Esophagus (tissue), 2 donors: ENCODE measurements at regions not wholly inside any gene's neighbourhood (a gene's known extent, or its start where the extent isn't known, plus 50 kb on each side); places are given as distances from the start of the nearest gene placed in this dataset.

Experiments
- H3K27ac ChIP-seq, 2 donors: one replicate each; pipeline ENCODE4 v1.5.1; 2013; ENCODE audit warnings: low read depth in 2 of 2, mild to moderate bottlenecking in 2 of 2, inconsistent platforms in 1 of 2, low read length in 1 of 2, moderate library complexity in 1 of 2
- H3K27me3 ChIP-seq, 2 donors: one replicate each; pipeline ENCODE4 v1.6.1; 2013; ENCODE audit warnings: low read length in 2 of 2, control low read depth in 1 of 2, mild to moderate bottlenecking in 1 of 2; ENCODE audit not compliant: insufficient read depth in 2 of 2, control insufficient read depth in 1 of 2
- H3K36me3 ChIP-seq, 2 donors: one replicate each; pipeline ENCODE4 v1.6.1; 2013; ENCODE audit warnings: low read length in 1 of 2; ENCODE audit not compliant: control insufficient read depth in 2 of 2, insufficient read depth in 2 of 2
- H3K4me1 ChIP-seq, 2 donors: one replicate each; pipeline ENCODE4 v1.6.1; 2013; ENCODE audit warnings: low read length in 1 of 2; ENCODE audit not compliant: control insufficient read depth in 2 of 2, insufficient read depth in 2 of 2
- H3K4me3 ChIP-seq, 2 donors: one replicate each; pipeline ENCODE4 v1.5.1; 2013; ENCODE audit warnings: low read length in 2 of 2, mild to moderate bottlenecking in 2 of 2, low read depth in 1 of 2, moderate library complexity in 1 of 2
- H3K9me3 ChIP-seq, 2 donors: one replicate each; pipeline ENCODE4 v1.6.1; 2013; ENCODE audit warnings: mild to moderate bottlenecking in 2 of 2, low read depth in 1 of 2, low read length in 1 of 2, moderate library complexity in 1 of 2; ENCODE audit not compliant: control insufficient read depth in 2 of 2, insufficient read depth in 1 of 2
- WGBS, 2 donors: extraction: QIAGEN DNeasy Blood & Tissue Kit; methylation state at CpG; one replicate each; pipeline ENCODE4 v1.1.7; 2013; 5-methylcytosine and 5-hydroxymethylcytosine counted together
- donor health status: healthy with polysubstance abuse.
- donor health status: Bipolar disorder and iron deficiency.

DNA sequence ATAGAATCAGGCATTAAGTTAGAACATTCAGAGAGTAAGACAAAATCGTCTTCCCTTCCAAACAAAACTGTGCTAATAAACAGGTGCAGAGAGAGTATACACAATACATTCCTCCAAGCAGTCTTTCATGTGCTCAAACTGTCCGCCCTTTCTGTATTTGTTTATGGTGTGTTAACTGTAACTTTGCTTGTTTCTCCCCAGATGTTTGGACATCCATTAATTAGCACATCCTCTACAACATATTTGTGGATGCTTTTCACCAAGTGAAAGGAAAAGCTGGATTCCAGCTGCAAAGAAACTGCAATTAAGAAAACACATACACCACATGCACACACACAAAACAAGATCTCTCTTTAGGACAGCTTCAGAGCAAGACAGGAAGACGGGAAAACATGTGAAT, 912.6 kb downstream of the NTRK3 start:
- no peaks in the 10 kb centered on the region for H3K9me3 ChIP-seq
- no peaks in the 10 kb centered on the region for H3K4me1 ChIP-seq
- 33 to 34% methylated on average over 3 of the region's 3 CpGs for WGBS, 2 donors
- no peak overlapping the region for H3K27ac ChIP-seq
- H3K4me3 ChIP-seq = no peak overlapping the region
- no peaks in the 10 kb centered on the region for H3K27me3 ChIP-seq
- H3K36me3 ChIP-seq = no peaks in the 10 kb centered on the region

DNA sequence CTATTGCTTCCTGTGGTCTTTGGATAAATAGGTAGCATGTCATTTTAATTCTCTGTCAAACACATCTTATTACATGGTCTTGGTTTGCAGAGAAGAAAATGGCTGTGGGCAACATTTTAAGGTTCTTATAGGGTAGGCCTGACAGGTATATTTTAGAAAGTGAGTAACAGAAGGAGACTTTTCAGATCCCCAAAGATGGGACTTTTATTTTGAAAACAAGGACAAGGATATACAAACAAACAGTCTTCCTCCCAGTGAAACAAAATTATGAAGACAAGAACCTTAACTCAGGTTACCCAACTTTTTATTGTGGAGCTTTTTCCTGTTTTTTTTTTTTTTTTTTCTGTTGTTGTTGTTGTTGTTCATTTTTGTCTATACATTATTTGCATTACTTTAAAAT, 916.2 kb downstream of the NTRK3 start:
- H3K27ac ChIP-seq = no peak overlapping the region

DNA sequence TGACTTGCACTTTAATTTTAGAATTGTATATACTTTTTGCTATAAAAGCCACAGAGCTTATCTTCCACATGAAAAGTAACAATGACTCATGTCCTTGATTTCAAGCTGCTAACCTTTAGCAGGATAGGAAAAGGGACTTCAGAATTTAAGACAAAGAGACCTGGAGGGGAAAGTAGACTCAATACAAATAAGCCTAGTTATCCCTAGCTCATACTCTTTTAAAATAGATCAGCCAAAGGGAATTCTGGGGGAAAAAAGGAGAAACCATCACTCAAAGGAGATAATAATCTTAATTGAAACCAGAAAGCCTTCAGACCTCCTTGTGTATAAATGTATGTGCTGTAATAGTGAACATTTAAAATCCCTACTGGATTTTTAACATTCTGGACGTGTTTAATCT, 930.3 kb downstream of the NTRK3 start:
- no peaks in the 10 kb centered on the region for H3K9me3 ChIP-seq
- 9 to 27% methylated on average over 1 of the region's 1 CpG for WGBS, 2 donors

More for the DNA sequence above, 916.2 kb downstream of the NTRK3 start:
- no peaks in the 10 kb centered on the region for H3K27me3 ChIP-seq
- no peaks in the 10 kb centered on the region for H3K4me1 ChIP-seq
- no peaks in the 10 kb centered on the region for H3K9me3 ChIP-seq
- no peak overlapping the region for H3K4me3 ChIP-seq
- no peaks in the 10 kb centered on the region for H3K36me3 ChIP-seq

DNA sequence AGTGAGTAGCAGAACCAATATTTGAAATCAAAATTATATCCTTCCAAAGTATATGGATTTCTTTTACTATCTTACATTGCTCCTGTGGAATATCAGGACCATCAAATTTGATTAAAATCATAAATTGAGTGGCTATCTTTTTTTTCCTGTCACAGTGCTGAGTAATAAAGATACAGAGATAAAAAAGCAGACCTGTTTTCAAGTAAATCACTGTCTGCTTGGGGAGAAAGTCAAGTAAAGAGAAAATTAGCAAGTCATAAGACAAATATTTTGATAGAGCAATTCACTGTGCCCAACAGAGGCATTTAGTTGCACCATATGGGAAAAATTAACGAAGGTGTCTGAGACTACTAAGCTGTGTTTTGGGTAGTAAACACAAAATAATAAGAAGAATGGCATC, 933.7 kb downstream of the NTRK3 start:
- Histone ChIP-seq H3K27ac (no peak overlapping the region), H3K27me3 (no peaks in the 10 kb centered on the region), H3K9me3 (no peaks in the 10 kb centered on the region), H3K4me1 (no peaks in the 10 kb centered on the region), H3K36me3 (no peaks in the 10 kb centered on the region), H3K4me3 (no peak overlapping the region)
- 52 to 53% methylated on average over 1 of the region's 1 CpG for WGBS, 2 donors

More for the DNA sequence above, 930.3 kb downstream of the NTRK3 start:
- H3K4me1 ChIP-seq = no peaks in the 10 kb centered on the region
- no peaks in the 10 kb centered on the region for H3K27me3 ChIP-seq
- H3K27ac ChIP-seq = no peak overlapping the region
- no peak overlapping the region for H3K4me3 ChIP-seq
- H3K36me3 ChIP-seq = no peaks in the 10 kb centered on the region

DNA sequence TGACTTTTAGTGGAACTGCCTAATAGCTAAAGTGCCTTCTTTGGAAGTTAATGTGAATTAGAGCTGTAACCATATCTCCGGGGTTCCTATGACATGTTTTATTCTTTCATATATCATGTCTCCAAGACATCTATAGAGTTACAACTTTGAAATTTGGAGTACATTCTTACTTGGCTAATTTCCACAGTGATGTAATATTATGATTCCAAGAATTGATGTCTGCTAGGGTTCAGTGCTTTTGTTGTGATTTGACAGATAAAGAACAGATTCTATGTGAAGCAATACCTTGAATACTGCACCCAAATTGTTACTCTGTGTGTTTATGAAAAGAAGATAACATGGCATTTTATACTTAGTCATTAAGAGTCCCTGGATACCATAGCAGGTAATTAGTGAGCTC, 934.3 kb downstream of the NTRK3 start:
- Histone ChIP-seq H3K4me1 (no peaks in the 10 kb centered on the region), H3K27ac (no peak overlapping the region), H3K4me3 (no peak overlapping the region), H3K27me3 (no peaks in the 10 kb centered on the region), H3K36me3 (no peaks in the 10 kb centered on the region), H3K9me3 (no peaks in the 10 kb centered on the region)
- 79 to 85% methylated on average over 1 of the region's 1 CpG for WGBS, 2 donors

DNA sequence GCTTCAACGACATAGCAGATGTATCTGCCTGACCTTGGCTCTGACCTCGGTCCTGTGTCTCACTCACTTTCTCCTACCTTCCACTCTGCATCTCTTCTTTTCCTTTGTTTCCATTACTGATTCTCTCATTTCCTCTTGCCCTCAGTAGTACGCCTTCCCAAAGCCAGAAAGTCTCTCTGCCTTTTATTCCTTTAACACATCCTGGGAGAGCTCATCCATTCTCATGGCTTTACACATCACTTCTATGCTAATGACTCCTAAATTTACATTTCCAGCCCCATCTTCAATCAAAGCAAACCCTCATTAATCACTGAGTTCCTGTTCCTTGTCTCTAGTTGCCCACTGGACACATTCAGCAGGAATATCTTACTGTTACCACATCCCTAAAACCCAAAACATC, 938.6 kb downstream of the NTRK3 start:
- Histone ChIP-seq H3K4me3 (no peak overlapping the region), H3K9me3 (peaks cover 0 to 2% of the 10 kb centered on the region in 2 donors), H3K4me1 (no peaks in the 10 kb centered on the region), H3K27me3 (no peaks in the 10 kb centered on the region), H3K27ac (no peak overlapping the region), H3K36me3 (no peaks in the 10 kb centered on the region)
- 46 to 56% methylated on average over 3 of the region's 3 CpGs for WGBS, 2 donors

DNA sequence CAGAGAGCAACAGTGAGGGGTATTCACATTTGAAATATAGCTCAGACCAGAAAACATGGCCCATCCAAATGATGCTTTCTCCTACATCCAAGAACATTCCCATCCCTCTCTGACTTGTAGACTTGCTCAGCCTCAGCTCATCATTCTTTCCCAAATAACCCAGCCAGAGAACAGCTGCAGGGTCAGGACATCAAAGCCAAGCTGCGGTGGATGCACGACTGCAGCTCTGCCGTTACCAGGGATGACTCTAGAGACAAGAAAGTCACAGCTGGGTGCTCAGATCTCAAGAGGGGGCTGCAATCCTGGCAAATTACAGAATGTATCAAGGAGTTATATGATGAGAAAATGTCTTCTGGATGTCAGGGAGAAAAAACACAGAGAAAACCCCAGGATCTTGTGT, 944.3 kb downstream of the NTRK3 start:
- Histone ChIP-seq H3K4me1 (no peaks in the 10 kb centered on the region), H3K9me3 (peaks cover 0 to 2% of the 10 kb centered on the region in 2 donors), H3K36me3 (no peaks in the 10 kb centered on the region), H3K27me3 (no peaks in the 10 kb centered on the region), H3K27ac (no peak overlapping the region), H3K4me3 (no peak overlapping the region)
- WGBS, 2 donors = 22 to 30% methylated on average over 3 of the region's 3 CpGs

DNA sequence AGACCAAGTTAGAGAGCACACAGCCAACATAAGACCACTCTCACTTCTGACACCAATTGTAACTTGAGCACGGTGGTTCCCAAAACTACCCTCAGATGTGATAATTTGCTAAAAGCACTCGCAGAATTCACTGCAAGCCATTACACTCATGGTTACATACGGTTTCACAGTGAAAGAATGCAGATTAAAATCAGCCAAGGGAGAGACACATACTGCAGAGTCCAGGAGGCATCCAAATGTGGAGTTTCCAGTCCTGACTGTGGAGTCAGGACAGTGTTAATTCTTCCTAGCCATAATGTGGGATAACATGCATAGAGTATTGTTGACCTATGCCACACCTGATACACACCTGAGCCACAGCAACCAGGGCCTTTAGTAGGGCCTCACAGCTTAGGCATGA, 956.4 kb downstream of the NTRK3 start:
- no peaks in the 10 kb centered on the region for H3K27me3 ChIP-seq
- no peaks in the 10 kb centered on the region for H3K36me3 ChIP-seq
- H3K4me3 ChIP-seq = no peak overlapping the region
- H3K4me1 ChIP-seq = no peaks in the 10 kb centered on the region
- WGBS, 2 donors = 68 to 70% methylated on average over 3 of the region's 3 CpGs
- H3K27ac ChIP-seq = no peak overlapping the region
- H3K9me3 ChIP-seq = no peaks in the 10 kb centered on the region

DNA sequence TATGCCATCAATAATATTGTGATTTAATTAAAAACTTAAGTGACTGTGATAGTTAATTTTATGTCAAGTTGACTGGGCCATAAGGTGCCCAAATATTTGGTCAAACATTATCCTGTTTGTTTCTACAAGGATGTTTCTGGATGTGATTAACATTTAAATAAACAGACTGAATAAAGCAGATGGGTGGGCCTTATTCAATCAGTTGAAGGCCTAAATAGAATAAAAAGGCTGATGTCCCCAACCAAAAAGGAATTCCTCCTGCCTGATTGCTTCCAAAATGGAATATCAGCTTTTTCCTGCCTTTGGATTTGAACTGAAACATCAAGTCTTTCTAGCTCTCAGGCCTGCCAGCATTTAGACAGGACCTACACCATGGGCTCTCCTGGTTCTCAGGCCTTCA, 961.7 kb downstream of the NTRK3 start:
- H3K4me3 ChIP-seq = no peak overlapping the region
- no peak overlapping the region for H3K27ac ChIP-seq
- no peaks in the 10 kb centered on the region for H3K4me1 ChIP-seq
- peaks cover 0 to 4% of the 10 kb centered on the region in 2 donors for H3K9me3 ChIP-seq
- H3K36me3 ChIP-seq = no peaks in the 10 kb centered on the region
- no peaks in the 10 kb centered on the region for H3K27me3 ChIP-seq

DNA sequence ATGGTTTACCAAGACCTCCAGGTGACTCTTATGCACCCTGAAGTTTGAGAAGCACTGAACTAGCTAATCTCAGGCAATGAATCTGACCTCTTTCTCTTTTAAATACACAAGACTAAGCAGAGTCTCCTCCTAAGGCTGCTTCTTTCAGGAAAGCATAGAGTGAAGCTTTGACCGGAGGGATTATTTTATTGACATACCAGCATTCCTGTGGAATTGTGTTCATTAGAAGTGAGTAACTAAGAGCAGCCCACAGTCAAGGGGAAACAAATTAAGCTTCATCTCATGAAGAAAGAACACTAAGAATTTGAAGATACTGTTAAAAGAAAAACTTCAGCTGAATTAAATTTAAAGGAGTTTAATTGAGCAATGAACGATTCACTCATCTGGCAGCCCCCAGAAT, 963.5 kb downstream of the NTRK3 start:
- Histone ChIP-seq H3K36me3 (no peaks in the 10 kb centered on the region), H3K27me3 (no peaks in the 10 kb centered on the region), H3K9me3 (peaks cover 0 to 4% of the 10 kb centered on the region in 2 donors), H3K4me3 (no peak overlapping the region), H3K27ac (no peak overlapping the region), H3K4me1 (no peaks in the 10 kb centered on the region)
- 84 to 86% methylated on average over 2 of the region's 2 CpGs for WGBS, 2 donors
